PC-3 (cell line): ENCODE measurements at regions not wholly inside any gene's neighbourhood (a gene's known extent, or its start where the extent isn't known, plus 50 kb on each side); places are given as distances from the start of the nearest gene placed in this dataset.

ENCODE experiments used
- ATAC-seq: fragments of 200-7000 bp; cut with Tn5 transposase; 2 replicates; pipeline ENCODE4 v1.9.1; 2020; ENCODE audit warnings: mild to moderate bottlenecking, moderate library complexity
- BruUV-seq: library from RNA; stranded (reverse); fragments of 400-500 nt; replicated peaks from 2 replicates; lab custom pipeline; 2021; lab: Mats Ljungman, UMichigan
- CTCF ChIA-PET: fragments of 300-600 bp; sonication (Branson Sonifier 250); formaldehyde crosslinking; loops from one replicate; lab custom pipeline; 2022; ENCODE audit warnings: antibody characterized with exemption; lab: Charles Lee
- POLR2A ChIA-PET: fragments of 300-600 bp; sonication (Branson Sonifier 250); formaldehyde crosslinking; loops from one replicate; lab custom pipeline; 2022; ENCODE audit warnings: antibody characterized with exemption; ENCODE audit not compliant: unreplicated experiment; lab: Charles Lee
- DNase-seq: peaks from one replicate; pipeline ENCODE4 v3.0.0-alpha.2; 2015
- H2AFZ ChIP-seq: fragments of 300-600 bp; sonication (generic); 2 replicates; pipeline ENCODE4 v1.6.0; 2016; ENCODE audit warnings: antibody characterized with exemption, low read length
- H3F3A ChIP-seq: fragments of 300-600 bp; sonication (generic); one replicate; pipeline ENCODE4 v1.6.0; 2017; ENCODE audit warnings: antibody characterized with exemption, low read length, control low read depth, mild to moderate bottlenecking; ENCODE audit not compliant: unreplicated experiment
- H3K27ac ChIP-seq: fragments of 300-600 bp; sonication (generic); 2 replicates; pipeline ENCODE4 v1.5.1; 2016; ENCODE audit warnings: mild to moderate bottlenecking, low read length
- H3K27me3 ChIP-seq: fragments of 300-600 bp; sonication (generic); 2 replicates; pipeline ENCODE4 v1.6.1; 2016; ENCODE audit warnings: low read length, mixed read lengths
- H3K36me3 ChIP-seq: fragments of 300-600 bp; sonication (generic); 2 replicates; pipeline ENCODE4 v1.6.1; 2016; ENCODE audit warnings: low read depth, mixed run types, low read length, mixed read lengths
- H3K4me1 ChIP-seq: fragments of 300-600 bp; sonication (generic); 2 replicates; pipeline ENCODE4 v1.5.1; 2016; ENCODE audit warnings: low read length; ENCODE audit not compliant: insufficient read depth
- H3K4me2 ChIP-seq: fragments of 300-600 bp; sonication (generic); 2 replicates; pipeline ENCODE4 v1.6.0; 2016; ENCODE audit warnings: low read length
- H3K4me3 ChIP-seq: fragments of 300-600 bp; sonication (generic); 2 replicates; pipeline ENCODE4 v1.5.1; 2016; ENCODE audit warnings: mild to moderate bottlenecking, low read length, mixed read lengths
- H3K79me2 ChIP-seq: fragments of 300-600 bp; sonication (generic); 2 replicates; pipeline ENCODE4 v1.6.1; 2017; ENCODE audit warnings: low read length, mixed read lengths
- H3K9ac ChIP-seq: fragments of 300-600 bp; sonication (generic); 2 replicates; pipeline ENCODE4 v1.6.0; 2016; ENCODE audit warnings: mild to moderate bottlenecking, low read length
- H3K9me2 ChIP-seq: fragments of 300-600 bp; sonication (generic); replicated peaks from 2 replicates; pipeline ENCODE4 v1.6.1; 2016; ENCODE audit warnings: mixed run types, low read length, mixed read lengths
- H3K9me3 ChIP-seq: fragments of 300-600 bp; sonication (generic); 2 replicates; pipeline ENCODE4 v1.6.1; 2016; ENCODE audit warnings: low read length, mixed read lengths
- H4K20me1 ChIP-seq: fragments of 300-600 bp; sonication (generic); 2 replicates; pipeline ENCODE4 v1.6.1; 2016; ENCODE audit warnings: low read length, mixed read lengths
- CTCF ChIP-seq: fragments of 300-600 bp; sonication (generic); conservative IDR thresholded peaks from 2 replicates; pipeline ENCODE4 v1.5.1; 2017; ENCODE audit warnings: antibody characterized with exemption, low read depth, mild to moderate bottlenecking, low read length
- EZH2 ChIP-seq: fragments of 300-600 bp; sonication (generic); IDR thresholded peaks from one replicate; pipeline ENCODE4 v1.6.1; 2017; ENCODE audit warnings: antibody characterized with exemption, mild to moderate bottlenecking, low read length; ENCODE audit not compliant: unreplicated experiment
- EZH2phosphoT487 ChIP-seq: fragments of 300-600 bp; sonication (generic); IDR thresholded peaks from 2 replicates; pipeline ENCODE4 v1.6.1; 2018; ENCODE audit warnings: mild to moderate bottlenecking, antibody characterized with exemption, low read length, borderline replicate concordance
- intact Hi-C: fragments of 100-400 bp; cut with micrococcal nuclease; formaldehyde crosslinking; loops from 2 replicates; pipeline ENCODE4 v1.9.0; 2023

GRCh38 chr5:114018186-114018585, 343.7 kb upstream of the KCNN2 start:
- DNase-seq: no peak
- Histone ChIP-seq H3K9ac (no peak overlapping the region), H3K36me3 (no peaks in the 10 kb centered on the region), H3F3A (no peaks in the 10 kb centered on the region), H3K4me1 (no peaks in the 10 kb centered on the region), H3K27me3 (no peaks in the 10 kb centered on the region; the same call in 1 of the 2 replicates), H3K4me3 (no peak overlapping the region), H4K20me1 (no peaks in the 10 kb centered on the region), H2AFZ (no peak overlapping the region), H3K79me2 (no peaks in the 10 kb centered on the region), H3K9me2 (no peaks in the 10 kb centered on the region), H3K9me3 (no peaks in the 10 kb centered on the region), H3K27ac (no peak overlapping the region), H3K4me2 (no peak overlapping the region)
- intact Hi-C loops: no loop called here
- no peak for ATAC-seq
- TF ChIP-seq CTCF (peak; percentile 41), EZH2phosphoT487 (no peak), EZH2 (no peak)
- CTCF ChIA-PET: no interaction called here
- BruUV-seq: no TSS peak
- POLR2A ChIA-PET: no interaction called here

- Histone ChIP-seq H3F3A (no peaks in the 10 kb centered on the region), H3K79me2 (no peaks in the 10 kb centered on the region), H3K4me1 (no peaks in the 10 kb centered on the region), H2AFZ (no peak overlapping the region), H3K9me3 (no peaks in the 10 kb centered on the region), H3K9ac (no peak overlapping the region), H3K9me2 (no peaks in the 10 kb centered on the region), H3K27ac (no peak overlapping the region), H3K4me2 (no peak overlapping the region), H3K27me3 (no peaks in the 10 kb centered on the region), H3K36me3 (no peaks in the 10 kb centered on the region), H4K20me1 (no peaks in the 10 kb centered on the region), H3K4me3 (no peak overlapping the region)
- intact Hi-C loops: no loop called here
- DNase-seq: no peak
- POLR2A ChIA-PET: no interaction called here
- CTCF ChIA-PET: no interaction called here
- no peak for ATAC-seq
- BruUV-seq: no TSS peak
- TF ChIP-seq EZH2 (no peak), CTCF (no peak), EZH2phosphoT487 (no peak)
Observed at GRCh38 chr5:114038756-114039155, 323.1 kb upstream of the KCNN2 start.

- no peak overlapping the region for H2AFZ ChIP-seq
- H3K27me3 ChIP-seq: peaks cover 12% of the 10 kb centered on the region
- ChIA-PET POLR2A (no interaction called here), CTCF (no interaction called here)
- no peak overlapping the region for H3K4me2 ChIP-seq
- H3K4me3 ChIP-seq: no peak overlapping the region
- H3K9ac ChIP-seq: no peak overlapping the region
- no peaks in the 10 kb centered on the region for H3K79me2 ChIP-seq
- no peak overlapping the region for H3K27ac ChIP-seq
- TF ChIP-seq EZH2phosphoT487 (no peak), CTCF (no peak), EZH2 (no peak)
- H3K9me3 ChIP-seq: no peaks in the 10 kb centered on the region
- no peaks in the 10 kb centered on the region for H3K4me1 ChIP-seq
- no peaks in the 10 kb centered on the region for H4K20me1 ChIP-seq
- BruUV-seq: no TSS peak
- H3K36me3 ChIP-seq: no peaks in the 10 kb centered on the region
- no peaks in the 10 kb centered on the region for H3K9me2 ChIP-seq
- intact Hi-C loops: no loop called here
- H3F3A ChIP-seq: no peaks in the 10 kb centered on the region
- ATAC-seq: no peak
- no peak for DNase-seq
Observed at GRCh38 chr5:114050087-114050486, 311.8 kb upstream of the KCNN2 start.
